Adrenal gland (tissue), 9 donors: ENCODE measurements at regions not wholly inside any gene's neighbourhood (a gene's known extent, or its start where the extent isn't known, plus 50 kb on each side); places are given as distances from the start of the nearest gene placed in this dataset.

Experiments used
- DNase-seq, 7 donors: peaks; one replicate each; pipeline ENCODE4 v3.0.0-alpha.2; 2019 to 2020
- H3K27ac ChIP-seq, 5 donors: fragments of 200-600 bp; sonication (generic) in 4 of 5; 1 replicate in 3 of 5; 2 replicates in 2 of 5; pipeline versions ENCODE4 v1.5.1 to v1.8.0; 2016 to 2020; ENCODE audit warnings: mild to moderate bottlenecking in 1 of 5
- H3K27me3 ChIP-seq: fragments of 200-600 bp; 2 replicates; pipeline ENCODE4 v1.8.0; 2021
- H3K36me3 ChIP-seq, 2 donors: fragments of 200-600 bp; replicated peaks in 1 of 2; 1 replicate in 1 of 2; 2 replicates in 1 of 2; pipeline versions ENCODE4 v1.5.1 to v1.8.0; 2018 to 2022
- H3K4me1 ChIP-seq, 2 donors: fragments of 200-600 bp; replicated peaks in 1 of 2; 1 replicate in 1 of 2; 2 replicates in 1 of 2; pipeline versions ENCODE4 v1.5.1 to v1.8.0; 2018 to 2021
- H3K4me3 ChIP-seq, 4 donors: fragments of 200-600 bp; sonication (generic) in 3 of 4; one replicate each; pipeline ENCODE4 v1.5.1; 2016 to 2018
- H3K9me3 ChIP-seq, 3 donors: fragments of 200-600 bp; sonication (generic) in 1 of 3; replicated peaks in 1 of 3; 1 replicate in 2 of 3; 2 replicates in 1 of 3; pipeline versions ENCODE4 v1.5.1 to v1.8.0; 2016 to 2021
- CTCF ChIP-seq, 6 experiments: fragments of 450-650 bp in 4 of 6; fragments of 200-600 bp in 2 of 6; sonication (generic) in 1 of 6; IDR thresholded peaks; 1 replicate in 5 of 6; 2 replicates in 1 of 6; pipeline versions ENCODE4 v1.5.1 to v1.8.0; 2016 to 2021; ENCODE audit warnings: antibody characterized with exemption in 6 of 6, mild to moderate bottlenecking in 2 of 6, moderate library complexity in 1 of 6
- POLR2A ChIP-seq, 2 donors: fragments of 450-650 bp; IDR thresholded peaks; one replicate each; pipeline ENCODE4 v1.6.1; 2017; ENCODE audit warnings: antibody characterized with exemption in 2 of 2, mild to moderate bottlenecking in 2 of 2, moderate library complexity in 1 of 2
- WGBS, 4 donors: extraction: QIAGEN DNeasy Blood & Tissue Kit in 2 of 4; methylation state at CpG; one replicate each; pipeline versions ENCODE4 v1.1.5 to v1.1.7; 2013 to 2017; 5-methylcytosine and 5-hydroxymethylcytosine counted together
- intact Hi-C, 2 donors: fragments of 100-400 bp; cut with DNase I; formaldehyde crosslinking; loops; one replicate each; pipeline versions ENCODE4 v1.14.1 to v1.15.0; 2022 to 2023
- donor health status: healthy with polysubstance abuse.
- donor health status: Bipolar disorder and iron deficiency.
- donor health status: DM: yes; HTN: yes; CAD: no.
- donor health status: DM: no; HTN: no; CAD: no.
- donor health status: DM: no; HTN: no; CAD: no.

GRCh38 chr18:27772081-27772480 lies 404.8 kb downstream of the CDH2 start:
- Histone ChIP-seq H3K9me3 (no peaks in the 10 kb centered on the region), H3K27me3 (no peaks in the 10 kb centered on the region), H3K27ac (no peak overlapping the region), H3K4me3 (no peak overlapping the region), H3K4me1 (no peaks in the 10 kb centered on the region), H3K36me3 (no peaks in the 10 kb centered on the region)
- intact Hi-C loops, result no loop called here
- no peak for DNase-seq
- TF ChIP-seq CTCF (IDR thresholded peaks at IDR 0.05) (no peak), POLR2A (IDR thresholded peaks at IDR 0.05) (no peak)
- 67 to 76% (median 70%) methylated on average over 5 of the region's 5 CpGs for WGBS, 4 donors

GRCh38 chr18:27771571-27771970 lies 405.4 kb downstream of the CDH2 start:
- intact Hi-C loops, result no loop called here
- Histone ChIP-seq H3K36me3 (no peaks in the 10 kb centered on the region), H3K9me3 (no peaks in the 10 kb centered on the region), H3K27me3 (no peaks in the 10 kb centered on the region), H3K4me1 (no peaks in the 10 kb centered on the region), H3K27ac (no peak overlapping the region), H3K4me3 (no peak overlapping the region)
- TF ChIP-seq POLR2A (IDR thresholded peaks at IDR 0.05), result no peak
- no peak for TF ChIP-seq CTCF (IDR thresholded peaks at IDR 0.05)
- DNase-seq, result no peak

GRCh38 chr18:27769152-27769551 lies 407.8 kb downstream of the CDH2 start:
- 50 to 76% (median 62%) methylated on average over 1 of the region's 1 CpG for WGBS, 4 donors
- no peak overlapping the region for H3K27ac ChIP-seq

GRCh38 chr18:27763936-27764335 lies 413.0 kb downstream of the CDH2 start:
- H3K27ac ChIP-seq, result no peak overlapping the region
- no peaks in the 10 kb centered on the region for H3K36me3 ChIP-seq
- H3K4me1 ChIP-seq, result no peaks in the 10 kb centered on the region
- no peak overlapping the region for H3K4me3 ChIP-seq
- 41 to 58% (median 57%) methylated on average over 1 of the region's 1 CpG for WGBS, 4 donors
- H3K27me3 ChIP-seq, result no peaks in the 10 kb centered on the region
- no peak for TF ChIP-seq POLR2A (IDR thresholded peaks at IDR 0.05)
- TF ChIP-seq CTCF (IDR thresholded peaks at IDR 0.05), result no peak
- no peaks in the 10 kb centered on the region for H3K9me3 ChIP-seq
- intact Hi-C loops, result no loop called here
- DNase-seq, result no peak

More at GRCh38 chr18:27769152-27769551, 407.8 kb downstream of the CDH2 start:
- intact Hi-C loops, result no loop called here
- H3K4me3 ChIP-seq, result no peak overlapping the region
- no peak for TF ChIP-seq CTCF (IDR thresholded peaks at IDR 0.05)
- TF ChIP-seq POLR2A (IDR thresholded peaks at IDR 0.05), result no peak
- no peaks in the 10 kb centered on the region for H3K27me3 ChIP-seq
- no peaks in the 10 kb centered on the region for H3K36me3 ChIP-seq
- no peaks in the 10 kb centered on the region for H3K9me3 ChIP-seq
- H3K4me1 ChIP-seq, result no peaks in the 10 kb centered on the region
- DNase-seq, result no peak
